ENCODE measurements at regions not wholly inside any gene's neighbourhood (a gene's known extent, or its start where the extent isn't known, plus 50 kb on each side); places are given as distances from the start of the nearest gene placed in this dataset.

DNA sequence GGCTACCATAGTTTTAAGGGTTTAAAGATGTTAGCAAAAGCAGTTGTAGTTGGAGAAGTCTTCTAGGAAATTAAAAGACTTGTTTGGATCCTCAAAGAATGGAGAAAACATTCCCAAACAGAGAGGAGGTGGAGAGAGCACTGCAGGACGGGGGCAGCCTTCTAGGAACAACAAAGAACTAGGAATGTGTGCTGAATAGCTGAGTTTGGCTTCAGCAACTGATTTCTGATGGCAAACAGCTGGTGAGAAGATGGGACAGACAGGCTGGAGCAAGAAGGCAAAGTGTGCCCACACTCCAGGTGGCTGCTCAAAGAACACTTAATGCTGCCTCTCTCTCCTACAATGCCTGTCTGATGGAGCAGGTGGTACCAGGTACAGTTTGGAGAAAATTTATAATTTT is 1331.1 kb downstream of the ADGRL3 start:
- TF ChIP-seq, protein P1, sequence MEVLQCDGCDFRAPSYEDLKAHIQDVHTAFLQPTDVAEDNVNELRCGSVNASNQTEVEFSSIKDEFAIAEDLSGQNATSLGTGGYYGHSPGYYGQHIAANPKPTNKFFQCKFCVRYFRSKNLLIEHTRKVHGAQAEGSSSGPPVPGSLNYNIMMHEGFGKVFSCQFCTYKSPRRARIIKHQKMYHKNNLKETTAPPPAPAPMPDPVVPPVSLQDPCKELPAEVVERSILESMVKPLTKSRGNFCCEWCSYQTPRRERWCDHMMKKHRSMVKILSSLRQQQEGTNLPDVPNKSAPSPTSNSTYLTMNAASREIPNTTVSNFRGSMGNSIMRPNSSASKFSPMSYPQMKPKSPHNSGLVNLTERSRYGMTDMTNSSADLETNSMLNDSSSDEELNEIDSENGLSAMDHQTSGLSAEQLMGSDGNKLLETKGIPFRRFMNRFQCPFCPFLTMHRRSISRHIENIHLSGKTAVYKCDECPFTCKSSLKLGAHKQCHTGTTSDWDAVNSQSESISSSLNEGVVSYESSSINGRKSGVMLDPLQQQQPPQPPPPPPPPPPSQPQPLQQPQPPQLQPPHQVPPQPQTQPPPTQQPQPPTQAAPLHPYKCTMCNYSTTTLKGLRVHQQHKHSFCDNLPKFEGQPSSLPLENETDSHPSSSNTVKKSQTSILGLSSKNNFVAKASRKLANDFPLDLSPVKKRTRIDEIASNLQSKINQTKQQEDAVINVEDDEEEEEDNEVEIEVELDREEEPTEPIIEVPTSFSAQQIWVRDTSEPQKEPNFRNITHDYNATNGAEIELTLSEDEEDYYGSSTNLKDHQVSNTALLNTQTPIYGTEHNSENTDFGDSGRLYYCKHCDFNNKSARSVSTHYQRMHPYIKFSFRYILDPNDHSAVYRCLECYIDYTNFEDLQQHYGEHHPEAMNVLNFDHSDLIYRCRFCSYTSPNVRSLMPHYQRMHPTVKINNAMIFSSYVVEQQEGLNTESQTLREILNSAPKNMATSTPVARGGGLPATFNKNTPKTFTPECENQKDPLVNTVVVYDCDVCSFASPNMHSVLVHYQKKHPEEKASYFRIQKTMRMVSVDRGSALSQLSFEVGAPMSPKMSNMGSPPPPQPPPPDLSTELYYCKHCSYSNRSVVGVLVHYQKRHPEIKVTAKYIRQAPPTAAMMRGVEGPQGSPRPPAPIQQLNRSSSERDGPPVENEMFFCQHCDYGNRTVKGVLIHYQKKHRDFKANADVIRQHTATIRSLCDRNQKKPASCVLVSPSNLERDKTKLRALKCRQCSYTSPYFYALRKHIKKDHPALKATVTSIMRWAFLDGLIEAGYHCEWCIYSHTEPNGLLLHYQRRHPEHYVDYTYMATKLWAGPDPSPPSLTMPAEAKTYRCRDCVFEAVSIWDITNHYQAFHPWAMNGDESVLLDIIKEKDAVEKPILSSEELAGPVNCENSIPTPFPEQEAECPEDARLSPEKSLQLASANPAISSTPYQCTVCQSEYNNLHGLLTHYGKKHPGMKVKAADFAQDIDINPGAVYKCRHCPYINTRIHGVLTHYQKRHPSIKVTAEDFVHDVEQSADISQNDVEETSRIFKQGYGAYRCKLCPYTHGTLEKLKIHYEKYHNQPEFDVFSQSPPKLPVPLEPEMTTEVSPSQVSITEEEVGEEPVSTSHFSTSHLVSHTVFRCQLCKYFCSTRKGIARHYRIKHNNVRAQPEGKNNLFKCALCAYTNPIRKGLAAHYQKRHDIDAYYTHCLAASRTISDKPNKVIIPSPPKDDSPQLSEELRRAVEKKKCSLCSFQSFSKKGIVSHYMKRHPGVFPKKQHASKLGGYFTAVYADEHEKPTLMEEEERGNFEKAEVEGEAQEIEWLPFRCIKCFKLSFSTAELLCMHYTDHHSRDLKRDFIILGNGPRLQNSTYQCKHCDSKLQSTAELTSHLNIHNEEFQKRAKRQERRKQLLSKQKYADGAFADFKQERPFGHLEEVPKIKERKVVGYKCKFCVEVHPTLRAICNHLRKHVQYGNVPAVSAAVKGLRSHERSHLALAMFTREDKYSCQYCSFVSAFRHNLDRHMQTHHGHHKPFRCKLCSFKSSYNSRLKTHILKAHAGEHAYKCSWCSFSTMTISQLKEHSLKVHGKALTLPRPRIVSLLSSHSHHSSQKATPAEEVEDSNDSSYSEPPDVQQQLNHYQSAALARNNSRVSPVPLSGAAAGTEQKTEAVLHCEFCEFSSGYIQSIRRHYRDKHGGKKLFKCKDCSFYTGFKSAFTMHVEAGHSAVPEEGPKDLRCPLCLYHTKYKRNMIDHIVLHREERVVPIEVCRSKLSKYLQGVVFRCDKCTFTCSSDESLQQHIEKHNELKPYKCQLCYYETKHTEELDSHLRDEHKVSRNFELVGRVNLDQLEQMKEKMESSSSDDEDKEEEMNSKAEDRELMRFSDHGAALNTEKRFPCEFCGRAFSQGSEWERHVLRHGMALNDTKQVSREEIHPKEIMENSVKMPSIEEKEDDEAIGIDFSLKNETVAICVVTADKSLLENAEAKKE (CRISPR knock-in tag; IDR thresholded peaks at IDR 0.05): peak; percentile 46; the same call in 1 of the 2 replicates
- TF ChIP-seq ETS1 (IDR thresholded peaks at IDR 0.05) (no peak), ZNF331 (CRISPR knock-in tag; IDR thresholded peaks at IDR 0.05; ENCODE audit: low read depth) (no peak)
- H3K27me3 Mint-ChIP-seq (ENCODE audit: insufficient read depth, low read depth, poor library complexity): no peaks in the 10 kb centered on the region
- no peak overlapping the region for H3K4me3 Mint-ChIP-seq
- Histone ChIP-seq H4K20me1 (replicated peaks; ENCODE audit: insufficient read depth) (no peaks in the 10 kb centered on the region), H3K4me2 (no peak overlapping the region), H3F3A (replicated peaks; ENCODE audit: low read depth) (no peaks in the 10 kb centered on the region), H3K4me1 (ENCODE audit: insufficient read depth) (peaks cover 17% of the 10 kb centered on the region), H2AFZ (no peak overlapping the region), H3K4me3 (no peak overlapping the region), H3K79me2 (replicated peaks; ENCODE audit: insufficient read depth) (no peaks in the 10 kb centered on the region), H3K9me2 (ENCODE audit: insufficient read depth) (peaks cover 12% of the 10 kb centered on the region), H3K36me3 (ENCODE audit: insufficient read depth) (no peaks in the 10 kb centered on the region), H3K27me3 (ENCODE audit: insufficient read depth) (no peaks in the 10 kb centered on the region), H3K27ac (ENCODE audit: low read depth) (no peak overlapping the region)
- peaks cover 6% of the 10 kb centered on the region; the same call in 1 of the 3 replicates for H3K36me3 Mint-ChIP-seq (ENCODE audit: low read depth)
- H3K4me1 Mint-ChIP-seq: peaks cover 22% of the 10 kb centered on the region
- H3K27ac Mint-ChIP-seq: no peak overlapping the region
- peak; percentile 45 for DNase-seq (ENCODE audit: low spot score)
- peak; percentile 85 for ATAC-seq
- H3K9me3 Mint-ChIP-seq: peaks cover 3% of the 10 kb centered on the region; the same call in 1 of the 3 replicates

DNA sequence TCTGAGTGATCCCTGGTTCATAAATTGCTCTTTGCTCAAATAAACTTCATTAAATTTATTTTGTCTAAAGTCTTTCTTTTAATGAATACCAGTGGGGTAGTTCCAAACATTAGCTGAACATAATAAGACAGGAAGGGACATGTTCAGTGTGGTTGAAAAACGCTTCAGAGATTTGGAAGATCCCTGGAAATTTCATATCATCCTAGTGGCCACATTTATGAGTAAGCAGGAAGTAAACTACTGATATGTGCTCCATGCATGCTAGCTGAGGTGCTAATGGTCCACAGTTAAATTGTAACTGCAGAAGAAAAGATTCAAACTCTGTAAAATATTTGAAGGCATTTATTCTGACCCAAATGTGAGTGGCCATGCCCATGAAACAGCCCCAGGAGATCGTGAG is 1328.7 kb downstream of the ADGRL3 start:
- no peak overlapping the region for H3K27ac Mint-ChIP-seq
- H3K27me3 Mint-ChIP-seq (ENCODE audit: insufficient read depth, low read depth, poor library complexity): no peaks in the 10 kb centered on the region
- H3K9me2 ChIP-seq (ENCODE audit: insufficient read depth): peaks cover 9% of the 10 kb centered on the region
- no peak overlapping the region for H3K4me3 Mint-ChIP-seq
- no peak for TF ChIP-seq ZNF331 (CRISPR knock-in tag; IDR thresholded peaks at IDR 0.05; ENCODE audit: low read depth)
- H3K27me3 ChIP-seq (ENCODE audit: insufficient read depth): no peaks in the 10 kb centered on the region
- peaks cover 21% of the 10 kb centered on the region for H3K9me3 Mint-ChIP-seq
- H3K4me2 ChIP-seq: peak overlapping the region; percentile 33; the same call in 1 of the 2 replicates
- H2AFZ ChIP-seq: peak overlapping the region; percentile 74; the same call in 1 of the 2 replicates
- H3K36me3 ChIP-seq (ENCODE audit: insufficient read depth): 0 out of 2 replicates have a peak, but pooled peaks cover 3% of the 10 kb centered on the region
- ATAC-seq (no peak), DNase-seq (ENCODE audit: low spot score) (no peak)
- H4K20me1 ChIP-seq (replicated peaks; ENCODE audit: insufficient read depth): no peaks in the 10 kb centered on the region
- H3K27ac ChIP-seq (ENCODE audit: low read depth): no peak overlapping the region
- H3F3A ChIP-seq (replicated peaks; ENCODE audit: low read depth): no peaks in the 10 kb centered on the region
- peaks cover 22% of the 10 kb centered on the region for H3K4me1 Mint-ChIP-seq
- H3K4me3 ChIP-seq: no peak overlapping the region
- peaks cover 24% of the 10 kb centered on the region for H3K36me3 Mint-ChIP-seq (ENCODE audit: low read depth)
- H3K4me1 ChIP-seq (ENCODE audit: insufficient read depth): peaks cover 17% of the 10 kb centered on the region
- no peaks in the 10 kb centered on the region for H3K79me2 ChIP-seq (replicated peaks; ENCODE audit: insufficient read depth)
